ENCODE measurements at regions not wholly inside any gene's neighbourhood (a gene's known extent, or its start where the extent isn't known, plus 50 kb on each side); places are given as distances from the start of the nearest gene placed in this dataset.

- ChIA-PET POLR2A (no interaction called here), CTCF (no interaction called here), RAD21 (ENCODE audit: low non-redundant PET in 1 of 2, low total read pairs in 2 of 2, uncharacterized antibody in 2 of 2, unreplicated experiment in 2 of 2) (no interaction called here)
- TF ChIP-seq EZH2 (IDR thresholded peaks at IDR 0.05): no peak
- Histone ChIP-seq H3K27ac (ENCODE audit: low read depth, low read length) (no peak overlapping the region), H3K9me2 (ENCODE audit: insufficient read depth) (no peaks in the 10 kb centered on the region; the same call in 1 of the 2 replicates), H3K27me3 (ENCODE audit: insufficient read depth, low read length) (no peaks in the 10 kb centered on the region), H4K20me1 (ENCODE audit: insufficient read depth) (no peaks in the 10 kb centered on the region), H3K4me2 (ENCODE audit: low read length) (no peak overlapping the region), H2AFZ (ENCODE audit: low read depth, low read length, poor library complexity, severe bottlenecking) (no peak overlapping the region), H3K79me2 (ENCODE audit: insufficient read depth, low read length) (no peaks in the 10 kb centered on the region), H3K36me3 (ENCODE audit: control insufficient read depth in 1 of 2, insufficient read depth in 2 of 2, low read length in 2 of 2) (no peaks in the 10 kb centered on the region), H3K4me1 (ENCODE audit: control insufficient read depth in 1 of 2, insufficient read depth in 2 of 2, low read length in 2 of 2) (no peaks in the 10 kb centered on the region), H3K9me3 (ENCODE audit: control insufficient read depth in 1 of 2, insufficient read depth in 1 of 2, low read depth in 1 of 2, low read length in 2 of 2) (no peaks in the 10 kb centered on the region), H3K9ac (ENCODE audit: low read length) (no peak overlapping the region), H3K4me3 (replicated peaks in 1 of 2; ENCODE audit: low read depth in 1 of 2, low read length in 2 of 2) (no peak overlapping the region)
- BruUV-seq (replicated peaks): no TSS peak
- DNase-seq (ENCODE audit: low read depth, low spot score) (no peak), ATAC-seq (no peak)
- intact Hi-C loops (cut with micrococcal nuclease): no loop called here
Observed at GRCh38 chr2:192876698-192877097, 682.0 kb upstream of the TMEFF2 start.

- POLR2A ChIA-PET: no interaction called here
- CTCF ChIA-PET: no interaction called here
- Histone ChIP-seq H3K27ac (ENCODE audit: low read depth, low read length) (no peak overlapping the region), H3K9ac (ENCODE audit: low read length) (no peak overlapping the region), H3K79me2 (ENCODE audit: insufficient read depth, low read length) (no peaks in the 10 kb centered on the region), H3K36me3 (ENCODE audit: control insufficient read depth in 1 of 2, insufficient read depth in 2 of 2, low read length in 2 of 2) (no peaks in the 10 kb centered on the region), H3K9me2 (ENCODE audit: insufficient read depth) (no peaks in the 10 kb centered on the region), H3K9me3 (ENCODE audit: control insufficient read depth in 1 of 2, insufficient read depth in 1 of 2, low read depth in 1 of 2, low read length in 2 of 2) (no peaks in the 10 kb centered on the region), H2AFZ (ENCODE audit: low read depth, low read length, poor library complexity, severe bottlenecking) (no peak overlapping the region), H3K4me2 (ENCODE audit: low read length) (no peak overlapping the region), H4K20me1 (ENCODE audit: insufficient read depth) (no peaks in the 10 kb centered on the region; the same call in 1 of the 2 replicates), H3K4me1 (ENCODE audit: control insufficient read depth in 1 of 2, insufficient read depth in 2 of 2, low read length in 2 of 2) (no peaks in the 10 kb centered on the region), H3K4me3 (replicated peaks in 1 of 2; ENCODE audit: low read depth in 1 of 2, low read length in 2 of 2) (no peak overlapping the region), H3K27me3 (ENCODE audit: insufficient read depth, low read length) (no peaks in the 10 kb centered on the region)
- RAD21 ChIA-PET (ENCODE audit: low non-redundant PET in 1 of 2, low total read pairs in 2 of 2, uncharacterized antibody in 2 of 2, unreplicated experiment in 2 of 2): no interaction called here
- intact Hi-C loops (cut with micrococcal nuclease): no loop called here
- TF ChIP-seq EZH2 (IDR thresholded peaks at IDR 0.05): no peak
- TF ChIP-seq SRF (IDR thresholded peaks at IDR 0.05; ENCODE audit: low read depth): no peak
- no peak for TF ChIP-seq REST (IDR thresholded peaks at IDR 0.05; ENCODE audit: low read depth)
- TF ChIP-seq SP1 (IDR thresholded peaks at IDR 0.05; ENCODE audit: low read depth): no peak
- TF ChIP-seq RAD21 (IDR thresholded peaks at IDR 0.05; ENCODE audit: low read depth): no peak
- TF ChIP-seq POLR2AphosphoS5 (IDR thresholded peaks at IDR 0.05; ENCODE audit: low read depth, low read length): no peak
- no peak for TF ChIP-seq EZH2phosphoT487 (IDR thresholded peaks at IDR 0.05; ENCODE audit: borderline replicate concordance)
- no TSS peak for BruUV-seq (replicated peaks)
- no peak for DNase-seq (ENCODE audit: low read depth, low spot score)
- no peak for ATAC-seq
Observed at GRCh38 chr2:192854706-192855105, 660.0 kb upstream of the TMEFF2 start.

Measured in HCT116 (cell line).